Type B pancreatic cell (in vitro differentiated cells): ENCODE measurements at regions not wholly inside any gene's neighbourhood (a gene's known extent, or its start where the extent isn't known, plus 50 kb on each side); places are given as distances from the start of the nearest gene placed in this dataset.

ENCODE experiments used
- DNase-seq: peaks from one replicate; pipeline ENCODE4 v3.0.0; 2021; ENCODE audit warnings: mixed read lengths; ENCODE audit not compliant: unreplicated experiment; ENCODE audit errors: extremely low spot score
- H3K27ac Mint-ChIP-seq: 2 replicates; pipeline ENCODE4 v1.8.0; 2021; ENCODE audit warnings: mild to moderate bottlenecking, mixed read lengths
- H3K27me3 Mint-ChIP-seq: 2 replicates; pipeline ENCODE4 v1.8.0; 2021; ENCODE audit warnings: mixed read lengths
- H3K36me3 Mint-ChIP-seq: 2 replicates; pipeline ENCODE4 v1.8.0; 2021; ENCODE audit warnings: mixed read lengths
- H3K4me1 Mint-ChIP-seq: one replicate; pipeline ENCODE4 v1.8.0; 2021; ENCODE audit warnings: mixed read lengths; ENCODE audit not compliant: unreplicated experiment
- H3K4me3 Mint-ChIP-seq: 2 replicates; pipeline ENCODE4 v1.8.0; 2021; ENCODE audit warnings: mild to moderate bottlenecking, mixed read lengths
- H3K9me3 Mint-ChIP-seq: 2 replicates; pipeline ENCODE4 v1.8.0; 2021; ENCODE audit warnings: mixed read lengths
- TF ChIP-seq, protein P1 (sequence below): fragments of 200-600 bp; sonication (generic); conservative IDR thresholded peaks from 2 replicates; pipeline ENCODE4 v1.5.0; 2021; ENCODE audit warnings: antibody characterized with exemption, mild to moderate bottlenecking

GRCh38 chr7:112624416-112624815, 143.6 kb downstream of the LSMEM1 start:
- no peaks in the 10 kb centered on the region for H3K27me3 Mint-ChIP-seq
- TF ChIP-seq, protein P1, sequence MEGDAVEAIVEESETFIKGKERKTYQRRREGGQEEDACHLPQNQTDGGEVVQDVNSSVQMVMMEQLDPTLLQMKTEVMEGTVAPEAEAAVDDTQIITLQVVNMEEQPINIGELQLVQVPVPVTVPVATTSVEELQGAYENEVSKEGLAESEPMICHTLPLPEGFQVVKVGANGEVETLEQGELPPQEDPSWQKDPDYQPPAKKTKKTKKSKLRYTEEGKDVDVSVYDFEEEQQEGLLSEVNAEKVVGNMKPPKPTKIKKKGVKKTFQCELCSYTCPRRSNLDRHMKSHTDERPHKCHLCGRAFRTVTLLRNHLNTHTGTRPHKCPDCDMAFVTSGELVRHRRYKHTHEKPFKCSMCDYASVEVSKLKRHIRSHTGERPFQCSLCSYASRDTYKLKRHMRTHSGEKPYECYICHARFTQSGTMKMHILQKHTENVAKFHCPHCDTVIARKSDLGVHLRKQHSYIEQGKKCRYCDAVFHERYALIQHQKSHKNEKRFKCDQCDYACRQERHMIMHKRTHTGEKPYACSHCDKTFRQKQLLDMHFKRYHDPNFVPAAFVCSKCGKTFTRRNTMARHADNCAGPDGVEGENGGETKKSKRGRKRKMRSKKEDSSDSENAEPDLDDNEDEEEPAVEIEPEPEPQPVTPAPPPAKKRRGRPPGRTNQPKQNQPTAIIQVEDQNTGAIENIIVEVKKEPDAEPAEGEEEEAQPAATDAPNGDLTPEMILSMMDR, result no peak
- no peak overlapping the region for H3K4me3 Mint-ChIP-seq
- H3K4me1 Mint-ChIP-seq, result no peaks in the 10 kb centered on the region
- no peak for DNase-seq
- H3K27ac Mint-ChIP-seq, result no peak overlapping the region
- H3K9me3 Mint-ChIP-seq, result peaks cover 5% of the 10 kb centered on the region
- no peaks in the 10 kb centered on the region for H3K36me3 Mint-ChIP-seq

- no peaks in the 10 kb centered on the region for H3K27me3 Mint-ChIP-seq
- TF ChIP-seq, protein P1, result no peak
- peaks cover 5% of the 10 kb centered on the region for H3K9me3 Mint-ChIP-seq
- no peaks in the 10 kb centered on the region for H3K36me3 Mint-ChIP-seq
- no peak for DNase-seq
- H3K27ac Mint-ChIP-seq, result no peak overlapping the region
- no peak overlapping the region for H3K4me3 Mint-ChIP-seq
- no peaks in the 10 kb centered on the region for H3K4me1 Mint-ChIP-seq
These were observed 149.8 kb downstream of the LSMEM1 start for GRCh38 chr7:112630565-112630964.

- TF ChIP-seq, protein P1, result no peak
- Mint-ChIP-seq H3K4me3 (no peak overlapping the region), H3K4me1 (no peaks in the 10 kb centered on the region), H3K27me3 (no peaks in the 10 kb centered on the region), H3K9me3 (no peaks in the 10 kb centered on the region), H3K36me3 (no peaks in the 10 kb centered on the region), H3K27ac (no peak overlapping the region)
- no peak for DNase-seq
These were observed 153.3 kb downstream of the LSMEM1 start for GRCh38 chr7:112634107-112634506.

DNA sequence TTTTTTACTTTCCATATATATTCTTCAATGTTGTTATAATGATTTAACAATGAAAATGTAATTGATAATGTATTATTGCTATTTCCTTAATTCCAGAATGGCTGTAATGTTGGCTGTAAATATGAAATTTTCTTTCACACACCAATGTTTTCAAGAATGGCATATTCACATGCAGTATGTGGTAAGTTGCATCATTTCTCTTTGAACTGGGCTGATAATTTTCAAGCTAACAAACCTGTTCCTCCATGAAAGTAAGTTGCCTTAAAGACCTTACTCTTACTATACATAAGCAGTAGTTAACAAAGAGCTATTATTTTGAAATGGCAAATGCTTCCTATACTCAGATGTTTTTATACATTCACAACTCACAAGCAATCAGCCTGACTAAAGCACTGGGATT, 154.5 kb downstream of the TMEM168 start:
- no peaks in the 10 kb centered on the region for H3K4me1 Mint-ChIP-seq

DNA sequence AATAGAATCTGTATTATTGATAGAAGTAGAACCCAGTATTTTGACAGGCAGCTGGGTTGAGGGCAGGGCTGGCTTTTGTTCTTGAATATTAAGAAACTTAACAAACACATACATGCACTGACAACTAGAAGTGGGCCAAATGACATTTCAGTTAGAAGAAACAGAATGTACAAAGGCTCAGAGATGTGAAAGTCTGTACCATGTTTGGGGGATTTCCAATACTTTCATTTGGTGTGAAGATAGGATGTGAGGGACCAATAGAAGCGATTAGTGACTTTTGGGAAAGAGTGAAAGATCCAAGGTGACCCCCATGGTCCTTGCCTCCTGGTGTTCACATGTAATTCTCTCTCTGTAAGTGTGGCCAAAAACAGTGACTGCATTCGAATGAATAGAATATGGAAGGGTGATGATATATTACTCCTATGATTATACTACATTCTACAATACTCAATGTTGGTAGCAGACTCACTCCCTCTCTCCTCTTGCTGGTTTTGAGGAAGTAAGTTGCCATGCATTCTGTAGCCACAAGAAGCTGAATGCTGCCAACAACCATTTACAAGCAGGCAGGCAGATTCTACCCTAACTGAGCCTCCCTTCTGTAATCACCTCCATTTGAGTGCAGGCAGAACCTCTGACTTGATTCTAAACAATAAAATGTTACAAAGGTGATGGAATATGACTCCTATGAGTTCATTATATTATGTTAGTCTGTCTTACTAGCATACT, 151.4 kb downstream of the TMEM168 start:
- TF ChIP-seq, protein P1, result no peak
- Mint-ChIP-seq H3K27ac (no peak overlapping the region), H3K36me3 (no peaks in the 10 kb centered on the region), H3K9me3 (no peaks in the 10 kb centered on the region), H3K4me1 (no peaks in the 10 kb centered on the region), H3K4me3 (no peak overlapping the region), H3K27me3 (no peaks in the 10 kb centered on the region)
- DNase-seq, result no peak

More for the DNA sequence above, 154.5 kb downstream of the TMEM168 start:
- H3K4me3 Mint-ChIP-seq, result no peak overlapping the region
- TF ChIP-seq, protein P1, result no peak
- no peak for DNase-seq
- H3K27ac Mint-ChIP-seq, result no peak overlapping the region
- H3K36me3 Mint-ChIP-seq, result no peaks in the 10 kb centered on the region
- H3K9me3 Mint-ChIP-seq, result no peaks in the 10 kb centered on the region
- H3K27me3 Mint-ChIP-seq, result no peaks in the 10 kb centered on the region
